ENCODE measurements at regions not wholly inside any gene's neighbourhood (a gene's known extent, or its start where the extent isn't known, plus 50 kb on each side); places are given as distances from the start of the nearest gene placed in this dataset.

DNA sequence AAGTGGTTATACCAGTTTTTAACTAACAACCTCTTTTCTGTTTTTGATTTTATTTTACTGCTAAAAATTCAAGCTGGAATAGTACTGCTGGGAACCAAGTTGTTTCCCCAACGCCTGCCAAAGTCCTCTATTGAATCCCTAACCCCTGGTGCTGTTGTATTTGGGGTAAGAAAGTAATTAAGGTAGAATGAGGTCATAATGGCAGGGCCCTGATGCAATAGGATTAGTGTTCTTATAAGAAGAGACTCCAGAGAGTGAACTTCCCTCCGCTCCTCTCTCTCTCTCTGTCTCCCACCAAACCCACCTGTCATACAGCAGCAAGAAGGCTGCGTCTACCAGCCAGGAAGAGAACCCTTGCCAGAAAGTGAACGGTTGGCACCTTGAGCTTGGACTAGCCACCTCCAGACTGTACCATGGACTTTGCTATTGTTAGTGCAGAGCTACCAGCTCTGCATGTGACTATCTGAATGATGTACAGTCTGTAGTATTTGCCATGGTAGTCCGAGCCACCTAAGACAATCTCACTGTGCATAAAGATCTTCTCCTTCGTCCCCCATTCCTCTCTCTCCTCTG lies 86.5 kb upstream of the KLF6 start:
- H3K36me3 ChIP-seq (ENCODE audit: insufficient read depth, low read length) = no peaks in the 10 kb centered on the region
- H3K79me2 ChIP-seq (ENCODE audit: insufficient read depth, low read length) = no peaks in the 10 kb centered on the region
- H3K4me1 ChIP-seq (ENCODE audit: insufficient read depth, low read length) = peaks cover 18% of the 10 kb centered on the region
- no peak for TF ChIP-seq EZH2 (IDR thresholded peaks at IDR 0.05; ENCODE audit: borderline replicate concordance, low read depth, low read length, severe bottlenecking)
- TF ChIP-seq, protein P1, sequence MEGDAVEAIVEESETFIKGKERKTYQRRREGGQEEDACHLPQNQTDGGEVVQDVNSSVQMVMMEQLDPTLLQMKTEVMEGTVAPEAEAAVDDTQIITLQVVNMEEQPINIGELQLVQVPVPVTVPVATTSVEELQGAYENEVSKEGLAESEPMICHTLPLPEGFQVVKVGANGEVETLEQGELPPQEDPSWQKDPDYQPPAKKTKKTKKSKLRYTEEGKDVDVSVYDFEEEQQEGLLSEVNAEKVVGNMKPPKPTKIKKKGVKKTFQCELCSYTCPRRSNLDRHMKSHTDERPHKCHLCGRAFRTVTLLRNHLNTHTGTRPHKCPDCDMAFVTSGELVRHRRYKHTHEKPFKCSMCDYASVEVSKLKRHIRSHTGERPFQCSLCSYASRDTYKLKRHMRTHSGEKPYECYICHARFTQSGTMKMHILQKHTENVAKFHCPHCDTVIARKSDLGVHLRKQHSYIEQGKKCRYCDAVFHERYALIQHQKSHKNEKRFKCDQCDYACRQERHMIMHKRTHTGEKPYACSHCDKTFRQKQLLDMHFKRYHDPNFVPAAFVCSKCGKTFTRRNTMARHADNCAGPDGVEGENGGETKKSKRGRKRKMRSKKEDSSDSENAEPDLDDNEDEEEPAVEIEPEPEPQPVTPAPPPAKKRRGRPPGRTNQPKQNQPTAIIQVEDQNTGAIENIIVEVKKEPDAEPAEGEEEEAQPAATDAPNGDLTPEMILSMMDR (IDR thresholded peaks at IDR 0.05; ENCODE audit: borderline replicate concordance, extremely low read depth, low read length, poor library complexity, severe bottlenecking) = no peak
- H3K4me3 ChIP-seq (ENCODE audit: low read depth in 1 of 2, low read length in 2 of 2) = no peak overlapping the region
- no peak overlapping the region for H3K9ac ChIP-seq (ENCODE audit: low read depth, low read length)
- no peak overlapping the region for H2AFZ ChIP-seq (ENCODE audit: low read depth, low read length)
- no peaks in the 10 kb centered on the region for H3K27me3 ChIP-seq (ENCODE audit: insufficient read depth, low read length, poor library complexity)
- DNase-seq (no peak), ATAC-seq (ENCODE audit: insufficient read depth, low read depth) (no peak)
- H3K4me2 ChIP-seq (ENCODE audit: insufficient read depth, low read length) = no peak overlapping the region
- no peaks in the 10 kb centered on the region for H3K9me3 ChIP-seq (ENCODE audit: insufficient read depth, low read length, severe bottlenecking)
- no peak overlapping the region for H3K27ac ChIP-seq (ENCODE audit: low read length)
- H4K20me1 ChIP-seq (ENCODE audit: insufficient read depth, low read length) = no peaks in the 10 kb centered on the region

DNA sequence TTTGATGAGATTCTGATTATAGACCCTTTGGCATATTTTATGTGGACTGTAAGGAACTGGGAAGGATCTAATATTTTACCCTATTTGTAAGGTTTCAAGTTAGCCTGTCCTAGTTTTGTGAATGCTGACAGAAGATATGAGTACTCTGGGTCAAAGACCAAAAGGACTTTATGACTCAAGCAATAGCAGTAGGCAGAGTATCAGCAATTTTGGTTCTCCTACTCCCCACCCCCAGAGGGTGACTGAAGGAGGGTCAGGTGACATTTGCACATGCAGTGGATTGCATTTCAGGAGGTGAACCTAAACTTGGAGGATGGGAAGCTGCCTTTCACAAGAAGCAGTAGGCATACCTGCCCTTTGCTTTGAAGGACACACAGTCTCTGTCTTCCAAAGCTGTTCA lies 84.0 kb upstream of the KLF6 start:
- H3K4me2 ChIP-seq (ENCODE audit: insufficient read depth, low read length) = no peak overlapping the region
- ATAC-seq (ENCODE audit: insufficient read depth, low read depth) (no peak), DNase-seq (no peak)
- no peaks in the 10 kb centered on the region for H4K20me1 ChIP-seq (ENCODE audit: insufficient read depth, low read length)
- H3K4me3 ChIP-seq (ENCODE audit: low read depth in 1 of 2, low read length in 2 of 2) = no peak overlapping the region
- no peaks in the 10 kb centered on the region for H3K4me1 ChIP-seq (ENCODE audit: insufficient read depth, low read length)
- no peak for TF ChIP-seq EZH2 (IDR thresholded peaks at IDR 0.05; ENCODE audit: borderline replicate concordance, low read depth, low read length, severe bottlenecking)
- TF ChIP-seq, protein P1 (IDR thresholded peaks at IDR 0.05; ENCODE audit: borderline replicate concordance, extremely low read depth, low read length, poor library complexity, severe bottlenecking) = no peak
- no peak overlapping the region for H2AFZ ChIP-seq (ENCODE audit: low read depth, low read length)
- H3K27me3 ChIP-seq (ENCODE audit: insufficient read depth, low read length, poor library complexity) = no peaks in the 10 kb centered on the region
- H3K9me3 ChIP-seq (ENCODE audit: insufficient read depth, low read length, severe bottlenecking) = no peaks in the 10 kb centered on the region
- no peak overlapping the region for H3K9ac ChIP-seq (ENCODE audit: low read depth, low read length)
- no peaks in the 10 kb centered on the region for H3K79me2 ChIP-seq (ENCODE audit: insufficient read depth, low read length)
- H3K27ac ChIP-seq (ENCODE audit: low read length) = no peak overlapping the region
- H3K36me3 ChIP-seq (ENCODE audit: insufficient read depth, low read length) = no peaks in the 10 kb centered on the region

DNA sequence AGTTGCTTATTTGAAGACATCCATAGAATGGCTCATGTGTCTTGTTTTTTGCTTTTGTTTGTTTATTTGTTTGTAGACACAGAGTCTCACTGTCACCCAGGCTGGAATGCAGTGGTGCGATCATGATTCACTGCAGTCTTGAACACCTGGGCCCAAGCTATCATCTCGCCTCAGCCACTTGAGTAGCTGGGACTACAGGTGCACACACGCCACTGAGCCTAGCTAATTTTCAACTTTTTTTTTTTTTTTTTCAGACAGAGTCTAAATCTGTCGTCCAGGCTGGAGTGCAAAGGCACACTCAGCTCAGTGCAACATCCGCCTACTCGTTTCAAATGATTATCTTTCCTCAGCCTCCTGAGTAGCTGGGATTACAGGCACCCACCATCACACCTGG lies 83.3 kb upstream of the KLF6 start:
- ATAC-seq (ENCODE audit: insufficient read depth, low read depth) (no peak), DNase-seq (no peak)
- Histone ChIP-seq H3K27me3 (ENCODE audit: insufficient read depth, low read length, poor library complexity) (no peaks in the 10 kb centered on the region), H3K4me2 (ENCODE audit: insufficient read depth, low read length) (no peak overlapping the region), H3K9me3 (ENCODE audit: insufficient read depth, low read length, severe bottlenecking) (no peaks in the 10 kb centered on the region), H3K4me1 (ENCODE audit: insufficient read depth, low read length) (no peaks in the 10 kb centered on the region), H3K9ac (ENCODE audit: low read depth, low read length) (no peak overlapping the region), H3K36me3 (ENCODE audit: insufficient read depth, low read length) (no peaks in the 10 kb centered on the region), H3K27ac (ENCODE audit: low read length) (no peak overlapping the region), H3K4me3 (ENCODE audit: low read depth in 1 of 2, low read length in 2 of 2) (no peak overlapping the region), H3K79me2 (ENCODE audit: insufficient read depth, low read length) (no peaks in the 10 kb centered on the region), H2AFZ (ENCODE audit: low read depth, low read length) (no peak overlapping the region), H4K20me1 (ENCODE audit: insufficient read depth, low read length) (no peaks in the 10 kb centered on the region)
- TF ChIP-seq EZH2 (IDR thresholded peaks at IDR 0.05; ENCODE audit: borderline replicate concordance, low read depth, low read length, severe bottlenecking) = no peak
- TF ChIP-seq, protein P1 (IDR thresholded peaks at IDR 0.05; ENCODE audit: borderline replicate concordance, extremely low read depth, low read length, poor library complexity, severe bottlenecking) = no peak

All from DND-41 (cell line).